ENCODE measurements at regions not wholly inside any gene's neighbourhood (a gene's known extent, or its start where the extent isn't known, plus 50 kb on each side); places are given as distances from the start of the nearest gene placed in this dataset.

DNA sequence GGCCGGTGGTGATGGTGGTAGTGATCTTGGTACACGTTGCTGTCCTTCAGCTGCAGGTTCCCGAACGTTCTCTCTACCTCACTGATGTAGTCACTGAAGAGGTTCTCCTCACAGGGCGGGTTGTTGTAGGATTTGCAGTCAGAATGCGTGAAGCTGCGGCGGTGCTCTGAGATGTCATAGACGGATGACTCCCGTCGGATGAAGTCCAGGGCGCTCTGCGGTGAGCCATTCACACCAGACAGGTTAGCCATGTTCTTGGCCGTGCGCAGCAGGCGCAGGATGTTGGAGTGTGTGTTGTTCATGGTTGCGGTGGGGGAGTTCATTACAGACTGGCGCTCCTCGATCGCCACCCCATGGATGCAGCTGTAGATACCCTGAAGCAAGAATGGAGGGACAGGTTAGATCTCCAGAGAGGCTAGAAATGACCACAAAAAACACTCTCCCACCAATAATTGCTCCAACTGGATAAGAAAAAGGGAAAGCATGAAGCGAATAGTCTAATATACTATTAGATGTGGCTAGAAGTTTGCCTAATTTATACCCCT lies 367.8 kb downstream of the EMP1 start:
- H3K9me3 ChIP-seq: no peaks in the 10 kb centered on the region
- H3K36me3 ChIP-seq: no peaks in the 10 kb centered on the region
- TF ChIP-seq, protein P1, sequence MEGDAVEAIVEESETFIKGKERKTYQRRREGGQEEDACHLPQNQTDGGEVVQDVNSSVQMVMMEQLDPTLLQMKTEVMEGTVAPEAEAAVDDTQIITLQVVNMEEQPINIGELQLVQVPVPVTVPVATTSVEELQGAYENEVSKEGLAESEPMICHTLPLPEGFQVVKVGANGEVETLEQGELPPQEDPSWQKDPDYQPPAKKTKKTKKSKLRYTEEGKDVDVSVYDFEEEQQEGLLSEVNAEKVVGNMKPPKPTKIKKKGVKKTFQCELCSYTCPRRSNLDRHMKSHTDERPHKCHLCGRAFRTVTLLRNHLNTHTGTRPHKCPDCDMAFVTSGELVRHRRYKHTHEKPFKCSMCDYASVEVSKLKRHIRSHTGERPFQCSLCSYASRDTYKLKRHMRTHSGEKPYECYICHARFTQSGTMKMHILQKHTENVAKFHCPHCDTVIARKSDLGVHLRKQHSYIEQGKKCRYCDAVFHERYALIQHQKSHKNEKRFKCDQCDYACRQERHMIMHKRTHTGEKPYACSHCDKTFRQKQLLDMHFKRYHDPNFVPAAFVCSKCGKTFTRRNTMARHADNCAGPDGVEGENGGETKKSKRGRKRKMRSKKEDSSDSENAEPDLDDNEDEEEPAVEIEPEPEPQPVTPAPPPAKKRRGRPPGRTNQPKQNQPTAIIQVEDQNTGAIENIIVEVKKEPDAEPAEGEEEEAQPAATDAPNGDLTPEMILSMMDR (IDR thresholded peaks at IDR 0.05): no peak
- no peaks in the 10 kb centered on the region for H3K27me3 ChIP-seq
- no peaks in the 10 kb centered on the region for H3K4me1 ChIP-seq (ENCODE audit: control insufficient read depth in 1 of 2, insufficient read depth in 1 of 2, low read depth in 1 of 2, low read length in 1 of 2)
- H3K4me3 ChIP-seq (ENCODE audit: low read depth in 1 of 2, low read length in 1 of 2): no peak overlapping the region
- no peak overlapping the region for H3K27ac ChIP-seq

DNA sequence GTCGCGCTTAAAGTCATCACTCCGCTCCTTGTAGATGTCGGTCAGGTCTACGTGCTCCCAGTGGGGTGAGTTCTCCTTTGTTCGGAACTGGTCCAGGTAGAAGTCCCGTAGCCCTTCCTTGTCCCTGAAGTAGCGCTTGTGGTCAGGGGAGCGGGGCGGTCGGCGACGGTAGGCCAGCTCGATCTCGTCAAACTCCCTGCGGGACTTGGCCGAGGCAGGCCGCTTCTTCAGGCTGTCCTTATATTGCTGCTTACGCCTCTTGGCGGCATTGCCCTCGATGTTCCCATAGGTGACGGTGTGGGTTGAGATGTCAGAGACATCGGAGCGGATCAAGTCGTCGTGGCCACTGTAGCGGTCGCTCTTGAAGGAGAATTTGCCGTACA lies 367.2 kb downstream of the EMP1 start:
- no peaks in the 10 kb centered on the region for H3K27me3 ChIP-seq
- H3K4me3 ChIP-seq (ENCODE audit: low read depth in 1 of 2, low read length in 1 of 2): no peak overlapping the region
- no peak overlapping the region for H3K27ac ChIP-seq
- TF ChIP-seq, protein P1 (IDR thresholded peaks at IDR 0.05): no peak
- H3K4me1 ChIP-seq (ENCODE audit: control insufficient read depth in 1 of 2, insufficient read depth in 1 of 2, low read depth in 1 of 2, low read length in 1 of 2): no peaks in the 10 kb centered on the region
- H3K9me3 ChIP-seq: no peaks in the 10 kb centered on the region
- H3K36me3 ChIP-seq: no peaks in the 10 kb centered on the region

DNA sequence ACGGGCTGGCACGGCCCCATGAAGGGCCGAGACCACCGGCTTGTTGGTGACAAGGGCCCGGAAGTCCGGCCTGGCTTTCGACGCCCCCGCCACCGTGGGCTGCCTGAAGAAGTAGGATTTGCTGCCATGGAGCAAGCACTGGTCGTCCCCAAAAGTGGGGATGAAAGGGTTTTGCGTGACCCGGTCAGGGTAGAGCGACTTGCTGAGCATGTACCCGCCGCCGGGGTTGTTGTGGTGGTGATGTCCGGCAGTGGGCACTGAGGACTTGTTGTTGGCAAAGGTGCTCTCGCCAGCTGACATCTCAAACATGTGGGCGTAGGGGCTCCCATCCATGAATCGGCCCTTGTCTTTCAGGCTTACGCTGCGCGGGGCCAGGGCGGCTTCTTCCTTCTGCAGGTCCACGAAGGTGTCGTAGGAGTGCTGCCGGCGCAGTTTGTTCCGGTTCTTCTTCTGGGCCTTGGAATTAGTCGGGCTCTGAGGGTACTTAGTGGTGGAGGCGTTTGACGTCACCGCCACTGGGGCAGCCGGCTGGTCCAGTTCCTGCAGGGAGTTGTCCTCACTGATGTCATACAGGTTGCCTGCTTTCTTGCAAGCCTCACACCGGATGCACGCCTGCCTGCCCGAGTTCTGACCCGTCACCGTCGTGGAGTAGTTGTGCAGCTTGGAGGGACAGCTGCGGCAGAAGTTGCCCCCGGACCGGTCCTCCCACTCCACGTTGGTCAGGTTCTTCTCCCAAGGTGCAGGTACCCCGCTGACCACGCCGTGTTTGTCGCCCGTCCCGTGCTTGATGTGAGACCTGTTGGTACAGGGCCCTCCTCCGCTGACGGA lies 366.6 kb downstream of the EMP1 start:
- H3K4me1 ChIP-seq (ENCODE audit: control insufficient read depth in 1 of 2, insufficient read depth in 1 of 2, low read depth in 1 of 2, low read length in 1 of 2): no peaks in the 10 kb centered on the region
- H3K27me3 ChIP-seq: no peaks in the 10 kb centered on the region
- no peaks in the 10 kb centered on the region for H3K36me3 ChIP-seq
- no peak overlapping the region for H3K27ac ChIP-seq
- TF ChIP-seq, protein P1 (IDR thresholded peaks at IDR 0.05): no peak
- H3K9me3 ChIP-seq: no peaks in the 10 kb centered on the region
- H3K4me3 ChIP-seq (ENCODE audit: low read depth in 1 of 2, low read length in 1 of 2): no peak overlapping the region

DNA sequence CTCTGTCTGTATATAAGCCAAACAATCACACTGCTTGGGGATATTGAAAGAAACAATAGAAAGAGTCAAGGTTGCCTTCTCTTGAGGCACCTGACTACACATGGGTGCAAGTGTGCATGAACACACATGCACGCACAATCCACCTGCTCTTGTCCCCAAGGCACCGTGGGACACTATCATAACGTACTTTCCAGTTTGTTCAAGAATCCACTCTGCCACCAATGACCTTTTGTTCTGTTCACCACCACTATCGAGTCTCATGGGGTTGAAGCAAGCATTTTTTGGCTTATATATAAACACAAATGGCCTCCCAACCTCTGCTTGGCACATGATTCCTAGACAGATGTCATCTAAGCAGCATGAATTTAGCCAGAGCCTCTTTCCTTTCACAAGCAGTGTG lies 365.4 kb downstream of the EMP1 start:
- H3K4me1 ChIP-seq (ENCODE audit: control insufficient read depth in 1 of 2, insufficient read depth in 1 of 2, low read depth in 1 of 2, low read length in 1 of 2): no peaks in the 10 kb centered on the region
- TF ChIP-seq, protein P1 (IDR thresholded peaks at IDR 0.05): no peak
- H3K27me3 ChIP-seq: no peaks in the 10 kb centered on the region
- no peaks in the 10 kb centered on the region for H3K36me3 ChIP-seq
- H3K4me3 ChIP-seq (ENCODE audit: low read depth in 1 of 2, low read length in 1 of 2): no peak overlapping the region
- no peak overlapping the region for H3K27ac ChIP-seq
- no peaks in the 10 kb centered on the region for H3K9me3 ChIP-seq

DNA sequence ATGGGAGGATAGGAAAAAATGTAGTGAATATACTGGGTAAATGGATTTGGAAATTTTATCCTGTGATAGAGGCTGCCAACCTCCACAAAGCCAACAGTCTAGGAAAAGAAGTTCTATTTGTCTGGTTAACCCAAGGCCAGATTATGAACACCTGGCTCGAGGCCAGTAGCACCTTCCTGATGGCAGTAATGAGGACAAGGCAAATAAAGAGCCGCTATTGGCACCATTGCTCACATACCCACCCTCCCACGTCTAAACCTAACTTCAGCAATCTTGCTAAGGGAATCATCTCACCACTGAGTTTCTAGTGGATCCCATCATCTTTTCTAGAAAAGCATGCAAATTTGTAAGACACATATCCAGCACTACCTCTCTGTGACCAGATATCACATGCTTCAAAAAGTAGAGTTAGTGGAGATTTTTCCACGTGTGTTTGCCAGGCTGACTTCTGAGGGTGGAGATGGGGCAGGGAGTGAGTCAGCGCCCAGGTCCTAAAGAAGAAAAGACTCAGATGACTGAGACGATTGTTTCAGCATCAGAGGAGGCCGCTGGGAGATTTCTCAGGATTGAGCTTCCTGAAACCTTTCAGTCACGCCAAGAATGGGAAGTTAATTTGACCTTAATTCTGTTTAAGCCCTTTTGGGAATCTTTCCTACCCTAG lies 362.9 kb downstream of the EMP1 start:
- H3K9me3 ChIP-seq: no peaks in the 10 kb centered on the region
- no peak overlapping the region for H3K27ac ChIP-seq
- H3K27me3 ChIP-seq: no peaks in the 10 kb centered on the region
- TF ChIP-seq, protein P1 (IDR thresholded peaks at IDR 0.05): no peak
- H3K36me3 ChIP-seq: no peaks in the 10 kb centered on the region
- H3K4me3 ChIP-seq (ENCODE audit: low read depth in 1 of 2, low read length in 1 of 2): no peak overlapping the region
- H3K4me1 ChIP-seq (ENCODE audit: control insufficient read depth in 1 of 2, insufficient read depth in 1 of 2, low read depth in 1 of 2, low read length in 1 of 2): no peaks in the 10 kb centered on the region
